Mononuclear cell (primary cell): ENCODE measurements at regions not wholly inside any gene's neighbourhood (a gene's known extent, or its start where the extent isn't known, plus 50 kb on each side); places are given as distances from the start of the nearest gene placed in this dataset.

ENCODE experiments used
- H3K27me3 ChIP-seq: 2 replicates; pipeline ENCODE4 v1.6.0; 2011; ENCODE audit warnings: low read length, control low read depth; ENCODE audit not compliant: insufficient read depth
- H3K4me1 ChIP-seq: 2 replicates; pipeline ENCODE4 v1.5.1; 2011; ENCODE audit warnings: mild to moderate bottlenecking, low read length, control low read depth; ENCODE audit not compliant: insufficient read depth
- H3K4me3 ChIP-seq: 2 replicates; pipeline ENCODE4 v1.5.1; 2011; ENCODE audit warnings: mild to moderate bottlenecking, low read length, moderate library complexity
- H3K9me3 ChIP-seq: 2 replicates; pipeline ENCODE4 v1.5.1; 2011; ENCODE audit warnings: low read depth, mild to moderate bottlenecking, control low read depth, low read length

DNA sequence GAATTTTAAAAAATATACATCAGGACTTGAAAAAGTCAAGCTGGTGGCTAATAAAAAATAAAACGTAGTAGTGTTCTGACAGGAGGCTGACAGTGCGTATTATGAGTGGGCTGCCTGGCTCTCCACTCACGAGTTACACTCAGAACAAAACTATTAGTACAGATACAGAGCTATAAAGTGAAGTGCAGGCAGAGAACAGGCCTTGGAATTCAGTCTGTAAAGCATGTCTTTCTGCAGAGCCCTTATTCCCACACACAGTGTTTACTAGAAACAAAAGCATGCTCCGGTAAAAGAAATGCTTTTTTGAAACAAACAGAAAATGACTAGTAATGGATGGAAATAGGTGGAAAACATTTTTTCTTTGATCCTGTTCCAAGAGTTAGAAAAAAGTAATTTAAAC lies 334.7 kb downstream of the DIRAS2 start:
- H3K4me3 ChIP-seq, result no peak overlapping the region
- H3K4me1 ChIP-seq, result no peaks in the 10 kb centered on the region
- H3K27me3 ChIP-seq, result no peaks in the 10 kb centered on the region
- H3K9me3 ChIP-seq, result no peaks in the 10 kb centered on the region

DNA sequence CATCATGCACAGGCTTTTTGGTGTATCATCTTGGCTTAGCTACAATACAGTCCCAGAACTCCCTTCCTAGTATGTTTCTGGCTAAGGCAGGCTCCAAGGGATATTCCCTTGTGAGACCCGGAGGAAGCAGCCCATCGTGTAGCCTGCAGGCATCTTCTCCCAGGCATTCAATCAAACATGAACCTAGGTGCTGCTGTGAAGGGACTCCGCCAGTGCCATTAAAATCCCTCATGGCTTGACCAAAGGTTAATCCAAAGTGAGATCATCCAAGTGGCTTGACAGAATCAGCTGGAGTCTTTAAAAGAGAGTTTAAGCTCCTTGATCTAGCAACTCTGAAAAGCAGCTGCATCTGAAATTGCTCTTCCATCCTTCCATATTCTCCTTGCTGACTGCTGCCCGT lies 333.9 kb downstream of the DIRAS2 start:
- no peaks in the 10 kb centered on the region for H3K9me3 ChIP-seq
- H3K27me3 ChIP-seq, result no peaks in the 10 kb centered on the region
- H3K4me1 ChIP-seq, result no peaks in the 10 kb centered on the region
- H3K4me3 ChIP-seq, result no peak overlapping the region

DNA sequence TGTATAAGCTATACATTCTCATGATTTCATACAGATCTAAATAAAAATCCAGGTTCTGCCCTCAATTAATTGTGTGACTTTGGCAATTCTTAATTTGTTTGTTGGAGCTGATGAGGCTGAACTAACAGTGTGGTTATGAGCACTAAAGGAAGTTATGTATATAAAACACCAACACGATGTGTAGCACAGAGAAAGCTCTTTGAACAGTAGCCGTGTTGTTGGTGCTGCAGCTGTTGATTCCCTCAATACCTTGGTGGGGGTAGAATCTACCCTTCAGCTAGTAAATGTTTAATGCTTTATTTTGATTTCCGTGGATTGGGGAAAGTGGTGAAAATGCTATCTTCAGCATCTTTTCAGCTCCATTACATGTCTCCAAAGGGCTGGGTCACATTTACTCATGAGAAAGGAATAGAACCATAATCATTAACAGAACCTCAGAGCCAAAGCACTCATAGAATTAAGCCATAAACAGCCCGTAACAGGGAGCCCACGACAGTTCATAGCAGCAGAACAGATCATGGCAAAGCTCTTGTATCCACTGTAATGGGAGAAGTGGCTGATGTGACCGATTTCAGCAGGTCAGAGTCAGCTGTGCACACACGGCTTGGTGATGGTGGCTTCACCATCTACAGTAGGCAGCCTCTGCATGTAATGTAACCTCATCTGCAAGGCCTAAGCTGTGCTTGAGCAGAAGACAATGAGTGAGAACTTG lies 332.7 kb downstream of the DIRAS2 start:
- Histone ChIP-seq H3K4me1 (no peaks in the 10 kb centered on the region), H3K9me3 (no peaks in the 10 kb centered on the region), H3K4me3 (no peak overlapping the region), H3K27me3 (no peaks in the 10 kb centered on the region)

DNA sequence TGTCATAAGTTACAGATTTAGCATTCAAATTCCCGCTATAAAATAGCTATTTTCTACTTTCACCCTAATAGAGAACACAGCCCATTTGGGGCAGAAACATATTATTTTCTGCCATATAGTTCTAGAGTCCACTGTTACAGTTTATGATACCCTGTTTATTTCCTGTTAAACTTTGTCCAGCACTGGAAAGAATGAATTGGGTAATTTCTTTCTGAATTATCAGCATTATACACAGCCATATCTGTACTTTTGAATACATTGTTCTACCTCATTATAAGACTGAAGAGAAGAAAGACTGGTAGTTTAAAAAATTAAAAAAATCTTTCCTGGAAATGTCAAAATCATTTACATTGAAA lies 332.1 kb downstream of the DIRAS2 start:
- no peaks in the 10 kb centered on the region for H3K4me1 ChIP-seq
- no peak overlapping the region for H3K4me3 ChIP-seq
- H3K9me3 ChIP-seq, result no peaks in the 10 kb centered on the region
- H3K27me3 ChIP-seq, result no peaks in the 10 kb centered on the region

DNA sequence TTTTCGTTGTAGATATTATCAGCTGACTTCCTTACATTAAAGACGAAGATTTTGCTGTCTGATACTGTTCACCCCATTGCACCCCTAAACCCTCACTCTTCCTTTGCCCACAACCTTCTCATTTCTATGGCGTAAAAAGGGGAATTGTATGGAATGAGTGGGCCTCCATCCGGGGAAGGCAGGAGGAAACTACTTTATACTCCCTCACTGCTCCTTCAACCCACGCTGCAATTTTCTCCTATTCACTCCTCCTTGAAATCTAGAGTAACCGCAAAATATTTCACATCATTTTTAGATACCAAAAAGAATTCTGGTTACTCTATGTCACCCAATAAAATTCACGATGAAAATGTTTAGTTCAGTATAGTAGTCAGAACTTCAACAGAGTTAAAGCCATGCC lies 330.8 kb downstream of the DIRAS2 start:
- H3K4me1 ChIP-seq, result no peaks in the 10 kb centered on the region
- H3K27me3 ChIP-seq, result no peaks in the 10 kb centered on the region
- H3K4me3 ChIP-seq, result no peak overlapping the region
- H3K9me3 ChIP-seq, result no peaks in the 10 kb centered on the region

DNA sequence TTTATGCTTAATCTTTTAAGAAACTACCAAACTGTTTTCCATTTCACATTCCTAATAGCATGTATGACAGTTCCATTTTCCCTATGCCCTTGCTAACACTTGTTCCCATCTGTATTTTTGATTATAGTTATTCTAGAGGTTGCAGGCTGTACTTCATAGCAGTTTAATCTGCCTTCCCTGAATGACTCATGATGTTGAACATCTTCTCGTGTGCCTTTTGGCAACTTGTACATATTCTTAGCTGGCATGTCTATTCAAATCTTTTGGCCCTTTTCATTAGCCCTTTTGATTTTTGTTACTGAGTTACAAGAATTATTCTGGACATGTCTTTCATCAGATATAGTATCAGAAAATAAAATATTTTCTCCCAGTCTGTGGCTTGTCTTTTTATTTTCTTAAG lies 320.3 kb downstream of the DIRAS2 start:
- Histone ChIP-seq H3K9me3 (no peaks in the 10 kb centered on the region), H3K27me3 (no peaks in the 10 kb centered on the region)

DNA sequence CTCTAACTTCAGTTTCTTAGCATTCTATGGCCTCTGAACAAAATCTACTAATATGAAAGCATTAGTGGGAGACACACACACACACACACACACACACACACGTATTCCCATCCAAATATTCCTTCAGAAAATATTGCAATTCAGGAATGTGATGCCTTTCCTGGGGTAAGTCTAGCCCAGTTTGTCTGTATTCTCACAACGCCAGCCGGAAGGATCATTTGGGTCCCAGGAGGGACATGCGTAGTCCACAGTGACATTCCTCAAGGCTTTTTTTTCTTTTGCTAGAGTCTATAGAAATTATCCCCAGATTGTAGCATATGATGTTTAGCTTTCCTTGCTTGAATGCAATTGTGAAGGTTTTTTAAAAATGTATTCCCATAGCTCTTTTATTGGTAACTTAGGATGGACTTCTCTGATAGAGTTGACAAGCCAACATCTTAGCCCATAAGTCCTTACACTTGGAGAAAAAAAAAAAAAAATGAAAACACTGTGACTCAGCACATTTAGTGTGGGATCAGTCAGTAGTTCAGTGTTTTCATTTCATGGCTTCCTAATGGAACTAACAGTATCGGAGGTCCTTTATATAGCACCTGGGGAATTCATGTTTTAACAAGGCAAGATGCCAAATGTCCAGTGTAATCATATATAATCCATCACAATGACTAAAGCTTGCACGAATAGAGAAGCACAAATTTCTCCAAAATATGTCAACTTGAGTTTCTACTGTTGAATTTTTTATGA lies 316.5 kb downstream of the DIRAS2 start:
- no peak overlapping the region for H3K4me3 ChIP-seq
- H3K27me3 ChIP-seq, result no peaks in the 10 kb centered on the region
- no peaks in the 10 kb centered on the region for H3K4me1 ChIP-seq
- no peaks in the 10 kb centered on the region for H3K9me3 ChIP-seq

More for the DNA sequence above, 320.3 kb downstream of the DIRAS2 start:
- Histone ChIP-seq H3K4me1 (no peaks in the 10 kb centered on the region), H3K4me3 (no peak overlapping the region)

DNA sequence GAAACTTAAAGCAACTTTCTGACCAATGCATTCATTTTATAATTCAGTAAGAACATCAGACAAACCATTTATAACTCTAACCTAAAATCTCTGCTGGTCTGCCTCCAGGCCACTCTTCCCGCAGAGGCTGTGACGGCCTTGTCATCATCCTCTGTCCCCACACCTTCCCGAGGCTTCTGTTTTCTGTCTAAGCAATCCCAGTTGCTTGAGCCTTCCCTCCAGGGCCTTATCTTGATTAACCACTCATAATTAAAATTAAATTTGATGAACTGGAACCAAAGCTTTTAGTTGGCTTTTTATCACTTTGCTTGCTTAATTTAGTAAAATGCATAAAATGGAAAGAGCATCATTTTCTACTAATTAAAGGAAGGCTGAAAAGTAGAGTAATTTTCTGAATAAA lies 312.4 kb downstream of the DIRAS2 start:
- Histone ChIP-seq H3K27me3 (peaks cover 8% of the 10 kb centered on the region), H3K4me3 (no peak overlapping the region), H3K9me3 (no peaks in the 10 kb centered on the region), H3K4me1 (no peaks in the 10 kb centered on the region)

DNA sequence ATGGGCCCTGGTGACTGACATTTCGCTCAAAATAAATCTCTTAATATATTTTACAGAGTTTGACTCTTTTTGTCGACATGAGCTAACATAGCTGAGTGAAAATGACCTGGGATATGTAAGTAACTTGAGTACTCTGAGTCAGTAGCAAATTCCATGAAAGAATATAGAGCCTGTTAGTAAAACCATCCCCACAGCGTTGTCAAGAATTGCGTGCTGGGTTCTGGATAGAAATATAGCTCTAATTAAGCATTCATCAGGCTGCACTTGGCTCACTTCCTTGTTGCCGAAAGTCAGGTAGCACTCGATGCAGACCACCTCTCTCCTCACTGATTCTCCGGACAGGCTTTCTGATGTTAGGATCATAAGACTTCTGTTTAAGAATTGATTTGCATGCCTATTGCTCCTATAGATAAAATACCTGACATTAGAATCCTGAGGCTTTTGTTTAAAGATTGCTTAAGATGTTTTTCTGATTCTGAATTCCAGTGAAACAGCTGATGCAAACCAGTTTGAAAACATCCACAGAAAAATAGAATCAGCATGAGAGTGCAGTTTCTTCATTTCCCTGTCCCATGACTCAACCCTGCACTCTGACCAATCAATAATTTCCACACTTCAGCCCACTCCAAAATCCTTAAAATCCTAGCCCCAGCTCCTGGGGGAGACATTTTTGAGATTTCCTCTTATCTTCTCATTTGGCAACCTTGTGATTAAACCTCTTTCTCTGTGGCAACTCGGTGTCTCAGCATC lies 310.6 kb downstream of the DIRAS2 start:
- no peaks in the 10 kb centered on the region for H3K4me1 ChIP-seq
- H3K4me3 ChIP-seq, result no peak overlapping the region
- H3K9me3 ChIP-seq, result no peaks in the 10 kb centered on the region
- H3K27me3 ChIP-seq, result peaks cover 18% of the 10 kb centered on the region

DNA sequence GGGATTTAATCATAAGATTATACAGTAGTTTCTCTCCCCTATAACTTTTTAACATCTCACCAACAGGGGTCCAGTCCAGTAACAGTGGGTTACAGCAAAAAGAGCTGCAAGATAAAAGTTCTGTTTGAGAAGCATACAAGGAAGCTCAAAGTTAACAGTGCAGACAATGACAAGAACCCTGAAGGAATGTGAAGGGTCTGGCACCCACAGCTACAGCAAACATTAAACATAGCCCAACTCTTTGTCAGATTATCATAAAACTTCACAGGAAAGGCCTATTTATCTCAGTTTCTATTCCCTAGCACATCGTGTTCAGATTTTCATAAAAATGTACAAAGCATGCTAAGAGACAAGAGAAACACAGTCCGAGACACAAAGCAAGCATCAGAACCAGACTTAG lies 309.4 kb downstream of the DIRAS2 start:
- Histone ChIP-seq H3K9me3 (no peaks in the 10 kb centered on the region), H3K4me1 (no peaks in the 10 kb centered on the region), H3K27me3 (peaks cover 18% of the 10 kb centered on the region), H3K4me3 (no peak overlapping the region)

DNA sequence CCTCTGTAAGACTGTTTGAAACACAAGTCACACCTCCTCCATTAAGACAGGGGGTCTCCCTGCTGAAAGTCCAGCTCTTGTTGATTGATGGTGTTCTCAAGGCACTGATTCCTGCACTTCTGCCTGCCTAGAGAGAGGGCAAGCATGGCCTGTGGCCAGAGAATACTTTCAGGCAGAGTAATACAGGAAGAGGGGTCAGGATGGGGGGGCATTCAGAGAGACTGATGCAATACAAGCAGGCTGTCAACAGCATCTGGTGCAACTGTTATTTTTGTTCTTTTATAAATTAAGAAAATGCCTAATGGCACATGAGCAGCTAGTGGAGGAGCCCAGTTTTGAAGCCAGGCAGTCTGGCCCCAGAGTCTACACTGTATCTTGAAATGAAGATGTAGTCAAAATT lies 302.2 kb downstream of the DIRAS2 start:
- H3K27me3 ChIP-seq, result peaks cover 8% of the 10 kb centered on the region
- H3K9me3 ChIP-seq, result no peaks in the 10 kb centered on the region
- H3K4me3 ChIP-seq, result no peak overlapping the region
- H3K4me1 ChIP-seq, result no peaks in the 10 kb centered on the region

DNA sequence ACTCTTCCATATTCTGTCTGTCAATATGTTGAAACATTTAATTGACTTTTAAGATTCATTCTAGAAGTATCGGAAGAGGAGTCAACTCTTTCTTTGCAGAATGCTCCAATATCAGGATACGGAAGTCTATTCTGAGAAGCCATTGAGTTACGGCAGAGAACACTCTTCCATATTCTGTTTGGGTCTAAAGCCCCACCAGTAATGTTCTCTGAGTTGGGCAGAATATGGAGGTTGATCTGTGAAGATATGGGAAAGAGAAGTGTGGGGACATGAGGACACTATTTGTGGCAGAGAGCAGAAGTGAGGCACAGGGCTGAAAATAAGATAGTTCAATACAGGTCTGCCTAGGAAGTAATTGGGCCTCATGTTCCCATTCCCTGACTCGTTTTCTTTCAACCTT lies 300.0 kb downstream of the DIRAS2 start:
- Histone ChIP-seq H3K27me3 (peaks cover 5% of the 10 kb centered on the region), H3K9me3 (no peaks in the 10 kb centered on the region), H3K4me3 (no peak overlapping the region), H3K4me1 (no peaks in the 10 kb centered on the region)

DNA sequence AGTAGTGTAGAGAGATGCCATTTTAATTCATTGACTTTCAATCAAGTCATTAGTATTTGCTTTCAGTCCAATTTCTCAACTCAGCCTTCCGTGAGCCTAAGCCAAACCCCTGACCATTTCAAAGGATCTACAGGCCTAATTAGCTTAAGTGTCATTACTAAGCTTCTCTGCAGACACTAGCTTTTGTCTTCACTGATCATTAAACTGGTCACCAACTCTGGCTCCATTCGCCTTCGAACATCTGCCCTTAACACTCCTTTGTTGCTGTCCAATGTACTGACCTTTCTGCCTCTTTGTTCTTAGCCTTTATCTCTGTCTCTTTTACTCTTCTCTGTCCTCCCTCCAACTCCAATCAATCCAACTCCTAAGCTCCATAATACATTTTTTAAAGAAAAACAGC lies 299.3 kb downstream of the DIRAS2 start:
- Histone ChIP-seq H3K4me3 (no peak overlapping the region), H3K9me3 (no peaks in the 10 kb centered on the region), H3K27me3 (peaks cover 8% of the 10 kb centered on the region), H3K4me1 (no peaks in the 10 kb centered on the region)

DNA sequence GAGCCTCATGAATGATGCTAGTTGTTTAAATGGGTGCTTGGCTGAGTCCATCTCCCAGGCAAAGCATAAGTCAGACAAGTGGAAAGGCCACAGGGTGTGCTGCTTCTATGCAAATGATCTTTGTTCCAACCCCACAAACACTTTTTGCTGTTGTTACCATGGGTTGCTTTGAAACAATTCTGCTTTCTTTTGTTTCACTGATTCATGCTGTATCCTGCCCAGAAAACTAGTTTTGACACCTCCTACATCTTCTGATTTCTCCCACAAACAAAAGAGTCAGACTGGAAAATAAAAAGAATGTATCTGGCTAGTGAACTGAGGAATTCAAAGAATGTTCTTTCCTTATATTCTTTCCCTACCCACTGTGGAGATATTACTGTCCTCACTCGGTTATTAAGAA lies 298.6 kb downstream of the DIRAS2 start:
- Histone ChIP-seq H3K4me3 (no peak overlapping the region), H3K4me1 (no peaks in the 10 kb centered on the region), H3K27me3 (peaks cover 8% of the 10 kb centered on the region), H3K9me3 (no peaks in the 10 kb centered on the region)

DNA sequence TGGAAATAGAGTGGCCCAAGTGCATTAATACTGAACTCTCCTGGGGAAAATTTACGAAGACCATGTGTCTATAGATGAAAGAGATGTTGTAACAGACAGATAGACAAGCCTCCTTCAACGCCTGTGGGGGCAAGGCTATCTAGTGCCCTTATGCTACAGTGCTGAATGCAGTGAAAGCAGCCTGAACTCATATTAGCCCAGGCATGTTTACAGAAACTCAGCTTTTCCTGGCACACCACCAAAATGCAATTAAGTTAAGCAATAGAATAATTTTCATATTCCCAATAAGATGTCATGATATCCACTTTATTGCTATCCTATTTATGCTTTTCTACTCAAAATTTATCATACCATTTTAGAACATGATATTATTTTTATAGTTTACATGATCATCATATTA lies 277.0 kb downstream of the DIRAS2 start:
- H3K4me3 ChIP-seq, result no peak overlapping the region
- peaks cover 30% of the 10 kb centered on the region for H3K27me3 ChIP-seq
- no peaks in the 10 kb centered on the region for H3K9me3 ChIP-seq
- no peaks in the 10 kb centered on the region for H3K4me1 ChIP-seq
